Calu3 (cell line): ENCODE measurements at regions not wholly inside any gene's neighbourhood (a gene's known extent, or its start where the extent isn't known, plus 50 kb on each side); places are given as distances from the start of the nearest gene placed in this dataset.

Experiments used
- BruUV-seq: library from RNA; stranded (reverse); fragments of 400-500 nt; replicated peaks from 2 replicates; lab custom pipeline; 2021; lab: Mats Ljungman, UMichigan
- CTCF ChIA-PET: fragments of 300-600 bp; sonication (Branson Sonifier 250); formaldehyde crosslinking; loops from one replicate; lab custom pipeline; 2022; ENCODE audit warnings: antibody characterized with exemption; lab: Charles Lee
- DNase-seq: peaks from one replicate; pipeline ENCODE4 v3.0.0; 2022
- H3K27ac Mint-ChIP-seq: one replicate; pipeline ENCODE4 v1.8.0; 2022; ENCODE audit warnings: mixed read lengths; ENCODE audit not compliant: unreplicated experiment
- H3K27me3 Mint-ChIP-seq: one replicate; pipeline ENCODE4 v1.8.0; 2022; ENCODE audit warnings: mixed read lengths; ENCODE audit not compliant: unreplicated experiment
- H3K36me3 Mint-ChIP-seq: one replicate; pipeline ENCODE4 v1.8.0; 2022; ENCODE audit warnings: mild to moderate bottlenecking, moderate library complexity, mixed read lengths; ENCODE audit not compliant: insufficient read depth, unreplicated experiment
- H3K4me1 Mint-ChIP-seq: one replicate; pipeline ENCODE4 v1.8.0; 2022; ENCODE audit warnings: mild to moderate bottlenecking, low read depth, mixed read lengths; ENCODE audit not compliant: unreplicated experiment
- H3K4me3 Mint-ChIP-seq: one replicate; pipeline ENCODE4 v1.8.0; 2022; ENCODE audit warnings: mild to moderate bottlenecking, low read depth, moderate library complexity, mixed read lengths; ENCODE audit not compliant: unreplicated experiment
- H3K9me3 Mint-ChIP-seq: one replicate; pipeline ENCODE4 v1.8.0; 2022; ENCODE audit warnings: low read depth, mixed read lengths; ENCODE audit not compliant: unreplicated experiment
- intact Hi-C: fragments of 100-400 bp; cut with micrococcal nuclease; formaldehyde crosslinking; loops from one replicate; pipeline ENCODE4 v1.10.0; 2022; ENCODE audit not compliant: unreplicated experiment
- TF ChIP-seq, protein P1 (sequence below): fragments of 200-600 bp; IDR thresholded peaks from one replicate; pipeline ENCODE4 v1.8.0; 2022; ENCODE audit warnings: antibody characterized with exemption; ENCODE audit not compliant: unreplicated experiment

DNA sequence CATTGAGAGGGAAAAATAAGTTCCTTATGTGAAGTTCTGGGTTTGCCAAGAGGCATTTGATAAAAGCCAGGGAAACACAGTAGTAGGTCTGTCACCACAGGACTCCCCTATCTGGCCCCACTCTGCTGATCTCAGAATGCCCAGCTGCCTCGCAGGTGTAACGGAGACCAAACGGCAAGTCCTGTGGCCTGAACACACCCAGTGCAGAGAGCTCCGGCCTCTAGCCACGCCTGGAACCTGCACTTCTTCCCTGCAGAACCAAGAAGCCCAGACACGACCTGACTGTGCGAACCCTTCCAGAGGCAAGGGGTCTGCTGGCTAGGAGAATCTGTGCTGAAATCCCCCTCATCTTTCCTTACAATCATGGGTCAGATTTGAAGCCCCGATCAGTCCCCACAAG is 432.8 kb upstream of the B3GAT1 start:
- CTCF ChIA-PET = no interaction called here
- Mint-ChIP-seq H3K36me3 (no peaks in the 10 kb centered on the region), H3K27ac (no peak overlapping the region), H3K27me3 (no peaks in the 10 kb centered on the region), H3K4me1 (no peaks in the 10 kb centered on the region), H3K9me3 (peaks cover 14% of the 10 kb centered on the region), H3K4me3 (no peak overlapping the region)
- BruUV-seq = no TSS peak
- TF ChIP-seq, protein P1, sequence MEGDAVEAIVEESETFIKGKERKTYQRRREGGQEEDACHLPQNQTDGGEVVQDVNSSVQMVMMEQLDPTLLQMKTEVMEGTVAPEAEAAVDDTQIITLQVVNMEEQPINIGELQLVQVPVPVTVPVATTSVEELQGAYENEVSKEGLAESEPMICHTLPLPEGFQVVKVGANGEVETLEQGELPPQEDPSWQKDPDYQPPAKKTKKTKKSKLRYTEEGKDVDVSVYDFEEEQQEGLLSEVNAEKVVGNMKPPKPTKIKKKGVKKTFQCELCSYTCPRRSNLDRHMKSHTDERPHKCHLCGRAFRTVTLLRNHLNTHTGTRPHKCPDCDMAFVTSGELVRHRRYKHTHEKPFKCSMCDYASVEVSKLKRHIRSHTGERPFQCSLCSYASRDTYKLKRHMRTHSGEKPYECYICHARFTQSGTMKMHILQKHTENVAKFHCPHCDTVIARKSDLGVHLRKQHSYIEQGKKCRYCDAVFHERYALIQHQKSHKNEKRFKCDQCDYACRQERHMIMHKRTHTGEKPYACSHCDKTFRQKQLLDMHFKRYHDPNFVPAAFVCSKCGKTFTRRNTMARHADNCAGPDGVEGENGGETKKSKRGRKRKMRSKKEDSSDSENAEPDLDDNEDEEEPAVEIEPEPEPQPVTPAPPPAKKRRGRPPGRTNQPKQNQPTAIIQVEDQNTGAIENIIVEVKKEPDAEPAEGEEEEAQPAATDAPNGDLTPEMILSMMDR = no peak
- no peak for DNase-seq
- intact Hi-C loops = no loop called here

DNA sequence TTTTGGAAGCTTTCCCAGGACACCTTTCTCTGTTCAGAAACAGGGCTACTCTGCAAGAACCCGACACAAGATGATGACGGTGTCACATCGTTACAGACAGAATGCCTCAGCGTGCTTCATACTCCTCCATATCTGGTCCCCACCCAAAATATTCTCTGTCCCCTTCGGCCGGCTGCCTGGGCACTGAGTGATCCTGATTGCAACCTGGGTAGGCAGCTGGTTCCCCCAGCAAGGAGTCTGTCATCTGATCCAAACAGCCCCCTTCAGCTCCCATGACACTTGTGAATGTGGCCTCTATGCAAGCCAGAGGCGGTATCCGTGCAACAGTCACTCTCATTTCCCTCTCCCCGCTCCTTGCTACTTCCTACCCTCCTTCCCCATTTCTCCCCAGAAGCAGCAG is 431.7 kb upstream of the B3GAT1 start:
- no peak overlapping the region for H3K27ac Mint-ChIP-seq
- no TSS peak for BruUV-seq
- TF ChIP-seq, protein P1 = no peak
- no peaks in the 10 kb centered on the region for H3K27me3 Mint-ChIP-seq
- H3K4me3 Mint-ChIP-seq = no peak overlapping the region
- DNase-seq = no peak
- peaks cover 12% of the 10 kb centered on the region for H3K9me3 Mint-ChIP-seq
- no peaks in the 10 kb centered on the region for H3K4me1 Mint-ChIP-seq
- H3K36me3 Mint-ChIP-seq = no peaks in the 10 kb centered on the region
- CTCF ChIA-PET = interaction anchor here (0.6 kb wide), 1 partner anchor 27 kb away, joined by 6 read pairs; no protein-coding TSS in a partner anchor
- intact Hi-C loops = no loop called here

DNA sequence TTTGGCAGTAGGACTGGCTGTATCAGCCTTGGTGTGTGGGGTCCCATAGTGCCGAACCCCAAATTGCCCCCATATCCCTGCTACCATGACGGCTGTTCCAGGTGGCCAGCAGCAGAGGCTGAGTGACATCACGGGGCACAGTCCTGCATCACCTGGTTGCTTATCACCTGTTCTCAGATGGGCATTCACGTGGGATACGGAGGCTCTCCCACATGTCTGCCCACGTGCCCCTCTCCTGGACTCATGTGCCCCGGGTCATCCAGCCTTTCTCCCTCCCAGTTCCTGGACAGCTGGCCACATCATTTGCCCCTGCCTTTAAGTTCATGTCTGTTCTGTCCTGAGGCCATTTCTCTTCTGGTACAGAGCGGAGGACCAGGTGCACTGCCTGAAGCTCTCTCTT is 431.0 kb upstream of the B3GAT1 start:
- CTCF ChIA-PET = no interaction called here
- Mint-ChIP-seq H3K9me3 (peaks cover 12% of the 10 kb centered on the region), H3K4me3 (no peak overlapping the region), H3K4me1 (no peaks in the 10 kb centered on the region), H3K36me3 (no peaks in the 10 kb centered on the region), H3K27ac (no peak overlapping the region), H3K27me3 (no peaks in the 10 kb centered on the region)
- DNase-seq = no peak
- TF ChIP-seq, protein P1 = no peak
- intact Hi-C loops = no loop called here
- no TSS peak for BruUV-seq

DNA sequence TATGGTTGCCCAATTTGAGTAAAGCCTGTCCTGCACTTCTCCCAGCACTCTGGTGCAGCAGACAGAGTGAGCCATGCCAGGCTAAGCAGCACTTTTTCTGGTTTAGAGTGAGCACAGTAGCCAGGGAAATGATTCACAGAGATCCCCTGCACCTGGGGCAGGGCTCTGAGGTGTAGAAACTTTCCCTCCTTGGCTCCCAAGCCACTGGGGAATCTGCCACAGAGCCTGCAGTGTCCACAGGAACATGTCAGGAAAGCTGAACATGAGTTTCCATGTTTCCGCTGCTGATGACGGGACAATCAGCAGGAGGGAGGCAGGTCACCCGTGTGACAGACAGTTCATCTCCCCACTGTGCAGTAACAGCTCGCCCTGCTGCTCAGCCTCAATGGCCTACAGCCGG is 429.9 kb upstream of the B3GAT1 start:
- peaks cover 9% of the 10 kb centered on the region for H3K9me3 Mint-ChIP-seq
- H3K27me3 Mint-ChIP-seq = no peaks in the 10 kb centered on the region
- no peaks in the 10 kb centered on the region for H3K36me3 Mint-ChIP-seq
- CTCF ChIA-PET = no interaction called here
- no peaks in the 10 kb centered on the region for H3K4me1 Mint-ChIP-seq
- TF ChIP-seq, protein P1 = no peak
- no peak for DNase-seq
- H3K4me3 Mint-ChIP-seq = no peak overlapping the region
- no TSS peak for BruUV-seq
- intact Hi-C loops = no loop called here
- no peak overlapping the region for H3K27ac Mint-ChIP-seq

DNA sequence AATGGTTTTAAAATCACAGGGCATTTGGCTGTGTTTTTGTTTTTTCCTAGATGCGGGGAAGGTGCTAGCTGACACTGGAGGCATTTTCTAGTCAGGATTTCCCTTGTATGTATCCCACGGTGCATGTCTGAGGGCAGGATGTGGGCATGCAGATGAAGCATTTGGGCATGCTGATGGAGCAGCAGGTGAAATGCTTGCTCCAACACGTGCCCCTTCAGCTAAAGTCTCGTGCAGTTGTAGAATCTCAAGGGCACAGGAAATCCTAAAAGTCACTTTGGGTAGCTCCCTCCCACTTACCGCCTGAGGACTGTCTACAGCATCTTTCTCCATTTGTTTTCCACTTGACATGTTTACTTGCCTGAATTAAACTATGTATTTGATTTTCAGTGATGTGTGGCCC is 429.4 kb upstream of the B3GAT1 start:
- BruUV-seq = no TSS peak
- no peaks in the 10 kb centered on the region for H3K36me3 Mint-ChIP-seq
- DNase-seq = no peak
- intact Hi-C loops = no loop called here
- H3K4me3 Mint-ChIP-seq = no peak overlapping the region
- CTCF ChIA-PET = no interaction called here
- TF ChIP-seq, protein P1 = no peak
- no peak overlapping the region for H3K27ac Mint-ChIP-seq
- H3K27me3 Mint-ChIP-seq = no peaks in the 10 kb centered on the region
- peaks cover 6% of the 10 kb centered on the region for H3K9me3 Mint-ChIP-seq
- no peaks in the 10 kb centered on the region for H3K4me1 Mint-ChIP-seq
